ENCODE measurements at regions not wholly inside any gene's neighbourhood (a gene's known extent, or its start where the extent isn't known, plus 50 kb on each side); places are given as distances from the start of the nearest gene placed in this dataset.
"Not testable (repeated sequence)": the region's sequence is repeated elsewhere in the genome, so short reads cannot be mapped to it uniquely, and the experiment has no call there.

- no peak overlapping the region for H3K4me3 ChIP-seq (ENCODE audit: low read length)
- H3K9me3 ChIP-seq (ENCODE audit: control insufficient read depth, low read depth, low read length): peaks cover 77% of the 10 kb centered on the region
- no peaks in the 10 kb centered on the region for H3K4me1 ChIP-seq (ENCODE audit: control insufficient read depth, low read depth, low read length)
- H3K36me3 ChIP-seq (ENCODE audit: control insufficient read depth, low read depth, low read length): no peaks in the 10 kb centered on the region
- no peak overlapping the region for H3K27ac ChIP-seq (ENCODE audit: low read length)
- no peaks in the 10 kb centered on the region for H3K27me3 ChIP-seq (ENCODE audit: control insufficient read depth, insufficient read depth, low read length)
- H3K9ac ChIP-seq (ENCODE audit: low read length): no peak overlapping the region
Measured at GRCh38 chr14:106789318-106789717, 1262.9 kb downstream of the TMEM121 start.

DNA sequence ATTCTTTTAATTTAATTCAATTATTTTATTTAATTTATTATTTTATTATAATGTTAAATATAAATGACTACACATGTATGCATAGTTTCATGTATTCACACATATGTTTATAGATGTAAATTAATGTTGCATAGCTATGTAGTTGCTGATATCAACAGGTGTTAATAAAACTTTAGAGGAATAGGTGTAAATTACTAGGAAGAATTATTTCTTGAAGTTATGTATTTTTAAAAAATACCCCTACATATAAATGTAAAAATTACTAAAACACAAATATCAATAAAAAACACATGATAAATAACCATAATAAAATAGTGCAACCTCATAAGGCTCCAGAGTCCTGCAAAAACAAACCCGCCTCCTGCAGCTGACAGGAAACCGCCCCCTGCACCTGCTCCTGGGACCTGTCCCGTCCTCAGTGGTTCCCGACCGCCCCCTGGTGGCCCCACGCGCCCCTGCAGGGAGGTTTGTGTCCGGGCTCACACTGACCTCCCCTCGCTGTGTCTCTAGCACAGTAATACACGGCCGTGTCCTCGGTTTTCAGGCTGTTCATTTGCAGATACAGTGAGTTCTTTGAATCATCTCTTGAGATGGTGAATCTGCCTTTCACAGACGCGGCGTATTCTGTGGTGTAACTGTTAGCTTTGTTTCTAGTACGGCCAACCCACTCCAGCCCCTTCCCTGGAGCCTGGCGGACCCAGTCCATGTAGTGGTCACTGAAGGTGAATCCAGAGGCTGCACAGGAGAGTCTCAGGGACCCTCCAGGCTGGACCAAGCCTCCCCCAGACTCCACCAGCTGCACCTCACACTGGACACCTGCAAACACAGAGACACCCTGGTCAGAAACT, 1264.0 kb downstream of the TMEM121 start:
- peaks cover 67% of the 10 kb centered on the region for H3K9me3 ChIP-seq (ENCODE audit: control insufficient read depth, low read depth, low read length)
- no peak overlapping the region for H3K4me3 ChIP-seq (ENCODE audit: low read length)
- no peak overlapping the region for H3K27ac ChIP-seq (ENCODE audit: low read length)
- no peaks in the 10 kb centered on the region for H3K4me1 ChIP-seq (ENCODE audit: control insufficient read depth, low read depth, low read length)
- H3K27me3 ChIP-seq (ENCODE audit: control insufficient read depth, insufficient read depth, low read length): no peaks in the 10 kb centered on the region
- no peak overlapping the region for H3K9ac ChIP-seq (ENCODE audit: low read length)
- no peaks in the 10 kb centered on the region for H3K36me3 ChIP-seq (ENCODE audit: control insufficient read depth, low read depth, low read length)

DNA sequence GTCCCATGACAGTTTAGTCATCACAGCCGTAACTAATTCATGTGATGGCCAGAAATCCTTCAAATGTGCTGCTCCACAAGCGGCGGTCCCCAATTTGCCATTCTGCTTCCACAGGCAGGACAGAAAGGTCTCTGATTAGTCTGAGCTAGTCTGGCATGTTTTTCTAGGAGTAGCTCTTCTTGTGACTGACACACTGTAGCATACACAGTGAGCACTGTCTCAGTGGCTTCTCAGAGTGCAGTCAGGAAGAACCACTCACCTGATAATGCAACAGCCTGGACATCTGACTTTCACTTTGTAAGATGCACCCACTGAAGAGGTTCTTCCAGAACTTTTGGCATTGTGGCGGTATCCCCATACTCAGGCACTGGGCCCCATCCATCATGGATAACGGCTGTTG, 1266.2 kb downstream of the TMEM121 start:
- Histone ChIP-seq H3K4me3 (ENCODE audit: low read length) (no peak overlapping the region), H3K27ac (ENCODE audit: low read length) (no peak overlapping the region), H3K9me3 (ENCODE audit: control insufficient read depth, low read depth, low read length) (peaks cover 51% of the 10 kb centered on the region), H3K36me3 (ENCODE audit: control insufficient read depth, low read depth, low read length) (no peaks in the 10 kb centered on the region), H3K4me1 (ENCODE audit: control insufficient read depth, low read depth, low read length) (no peaks in the 10 kb centered on the region), H3K9ac (ENCODE audit: low read length) (no peak overlapping the region), H3K27me3 (ENCODE audit: control insufficient read depth, insufficient read depth, low read length) (no peaks in the 10 kb centered on the region)

DNA sequence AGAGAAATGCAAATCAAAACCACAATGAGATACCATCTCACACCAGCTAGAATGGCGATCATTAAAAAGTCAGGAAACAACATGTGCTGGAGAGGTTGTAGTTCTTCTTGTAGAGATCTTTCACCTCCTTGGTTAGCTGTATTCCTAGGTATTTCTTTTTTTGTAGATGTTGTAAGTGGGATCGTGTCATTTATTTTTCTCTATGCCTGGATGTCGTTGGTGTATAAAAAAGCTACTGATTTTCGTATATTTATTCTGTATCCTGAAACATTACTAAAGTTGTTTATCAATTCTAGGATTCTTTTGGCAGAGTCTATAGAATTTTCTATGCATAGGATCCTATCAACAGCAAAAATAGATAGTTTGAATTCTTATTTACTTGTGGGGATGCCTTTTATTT, 1271.8 kb downstream of the TMEM121 start:
- peaks cover 52% of the 10 kb centered on the region for H3K9me3 ChIP-seq (ENCODE audit: control insufficient read depth, low read depth, low read length)
- H3K9ac ChIP-seq (ENCODE audit: low read length); H3K36me3 ChIP-seq (ENCODE audit: control insufficient read depth, low read depth, low read length); H3K27ac ChIP-seq (ENCODE audit: low read length); H3K4me1 ChIP-seq (ENCODE audit: control insufficient read depth, low read depth, low read length); H3K4me3 ChIP-seq (ENCODE audit: low read length); H3K27me3 ChIP-seq (ENCODE audit: control insufficient read depth, insufficient read depth, low read length): not testable (repeated sequence)

DNA sequence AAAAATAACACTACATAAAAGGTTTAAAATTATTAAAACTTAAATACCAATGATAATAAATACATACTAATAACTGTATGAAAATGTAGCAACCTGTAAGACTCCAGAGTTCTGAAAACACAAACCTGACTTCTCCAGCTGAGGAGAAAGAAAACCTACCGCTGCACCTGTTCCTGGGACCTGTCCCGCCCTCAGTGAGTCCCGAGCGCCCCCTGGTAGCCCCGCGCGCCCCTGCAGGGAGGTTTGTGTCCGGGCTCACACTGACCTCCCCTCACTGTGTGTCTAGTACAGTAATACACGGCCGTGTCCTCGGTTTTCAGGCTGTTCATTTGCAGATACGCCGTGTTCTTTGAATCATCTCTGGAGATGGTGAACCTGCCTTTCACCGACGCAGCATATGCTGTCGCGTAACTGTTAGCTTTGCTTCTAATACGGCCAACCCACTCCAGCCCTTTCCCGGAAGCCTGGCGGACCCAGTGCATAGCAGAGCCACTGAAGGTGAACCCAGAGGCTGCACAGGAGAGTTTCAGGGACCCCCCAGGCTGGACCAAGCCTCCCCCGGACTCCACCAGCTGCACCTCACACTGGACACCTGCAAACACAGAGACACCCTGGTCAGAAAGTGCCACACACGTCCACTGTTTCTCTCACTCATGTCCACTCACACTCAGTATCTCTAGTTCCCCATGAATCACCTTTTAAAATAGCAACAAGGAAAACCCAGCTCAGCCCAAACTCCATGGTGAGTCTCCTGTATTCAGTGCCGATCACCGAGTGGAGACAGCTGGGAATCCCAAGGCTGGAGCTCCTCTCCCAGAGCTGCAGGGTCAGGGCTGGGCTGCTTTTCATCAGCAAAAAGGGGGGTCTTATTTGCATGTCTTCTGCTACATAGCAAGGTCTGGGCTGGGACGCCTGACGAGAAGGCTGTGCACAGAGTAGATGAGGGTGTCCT, 1276.3 kb downstream of the TMEM121 start:
- no peaks in the 10 kb centered on the region for H3K4me1 ChIP-seq (ENCODE audit: control insufficient read depth, low read depth, low read length)
- H3K9me3 ChIP-seq (ENCODE audit: control insufficient read depth, low read depth, low read length): peaks cover 75% of the 10 kb centered on the region
- no peaks in the 10 kb centered on the region for H3K27me3 ChIP-seq (ENCODE audit: control insufficient read depth, insufficient read depth, low read length)
- H3K4me3 ChIP-seq (ENCODE audit: low read length): no peak overlapping the region
- no peak overlapping the region for H3K9ac ChIP-seq (ENCODE audit: low read length)
- H3K27ac ChIP-seq (ENCODE audit: low read length): no peak overlapping the region
- H3K36me3 ChIP-seq (ENCODE audit: control insufficient read depth, low read depth, low read length): no peaks in the 10 kb centered on the region

DNA sequence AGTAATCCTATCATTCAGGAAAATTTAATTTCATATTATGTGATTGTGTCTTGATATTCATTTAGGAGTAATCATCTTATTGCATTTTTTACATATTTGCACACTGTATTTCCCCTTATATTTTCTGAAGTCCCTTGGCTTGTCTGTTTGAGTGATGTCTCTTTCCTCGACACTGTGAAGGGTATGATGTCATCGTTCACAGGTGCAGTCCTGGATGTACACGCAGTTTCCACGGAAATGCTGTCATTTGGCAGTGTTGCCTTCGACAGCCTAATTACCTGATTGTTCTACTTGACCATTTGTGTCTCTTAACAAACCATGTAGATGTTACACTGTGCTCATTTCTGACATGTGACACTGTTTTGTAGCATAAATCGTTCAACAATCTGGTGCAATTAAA, 1277.0 kb downstream of the TMEM121 start:
- H3K9ac ChIP-seq (ENCODE audit: low read length): no peak overlapping the region
- H3K36me3 ChIP-seq (ENCODE audit: control insufficient read depth, low read depth, low read length): no peaks in the 10 kb centered on the region
- no peaks in the 10 kb centered on the region for H3K27me3 ChIP-seq (ENCODE audit: control insufficient read depth, insufficient read depth, low read length)
- H3K27ac ChIP-seq (ENCODE audit: low read length): no peak overlapping the region
- H3K4me1 ChIP-seq (ENCODE audit: control insufficient read depth, low read depth, low read length): no peaks in the 10 kb centered on the region
- peaks cover 79% of the 10 kb centered on the region for H3K9me3 ChIP-seq (ENCODE audit: control insufficient read depth, low read depth, low read length)
- H3K4me3 ChIP-seq (ENCODE audit: low read length): no peak overlapping the region

- Histone ChIP-seq H3K27me3 (ENCODE audit: control insufficient read depth, insufficient read depth, low read length) (no peaks in the 10 kb centered on the region), H3K9ac (ENCODE audit: low read length) (no peak overlapping the region), H3K36me3 (ENCODE audit: control insufficient read depth, low read depth, low read length) (no peaks in the 10 kb centered on the region), H3K27ac (ENCODE audit: low read length) (no peak overlapping the region), H3K4me1 (ENCODE audit: control insufficient read depth, low read depth, low read length) (no peaks in the 10 kb centered on the region), H3K4me3 (ENCODE audit: low read length) (no peak overlapping the region), H3K9me3 (ENCODE audit: control insufficient read depth, low read depth, low read length) (peaks cover 76% of the 10 kb centered on the region)
Measured at GRCh38 chr14:106807493-106807892, 1281.1 kb downstream of the TMEM121 start.

DNA sequence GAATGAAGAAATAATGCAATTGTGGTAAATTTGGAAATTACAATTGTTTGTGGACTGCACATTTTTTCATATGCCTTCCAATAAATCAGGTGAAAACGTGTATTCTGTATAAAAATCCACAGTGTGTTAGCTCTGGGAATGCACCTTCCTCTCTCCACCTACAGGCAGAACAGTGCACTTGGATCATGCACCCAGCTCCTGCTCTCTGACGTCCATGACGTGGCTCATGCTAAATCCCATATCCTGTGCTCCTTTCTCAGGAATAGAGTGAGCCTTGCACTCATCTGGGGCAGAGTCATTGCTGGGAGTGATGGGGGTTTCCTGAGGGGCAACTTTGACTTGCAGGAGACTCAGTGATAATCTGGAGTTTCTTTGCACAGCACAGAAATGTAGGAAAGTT, 1282.1 kb downstream of the TMEM121 start:
- Histone ChIP-seq H3K9me3 (ENCODE audit: control insufficient read depth, low read depth, low read length) (peaks cover 70% of the 10 kb centered on the region), H3K4me1 (ENCODE audit: control insufficient read depth, low read depth, low read length) (no peaks in the 10 kb centered on the region), H3K36me3 (ENCODE audit: control insufficient read depth, low read depth, low read length) (no peaks in the 10 kb centered on the region), H3K27ac (ENCODE audit: low read length) (no peak overlapping the region), H3K27me3 (ENCODE audit: control insufficient read depth, insufficient read depth, low read length) (no peaks in the 10 kb centered on the region), H3K4me3 (ENCODE audit: low read length) (no peak overlapping the region), H3K9ac (ENCODE audit: low read length) (no peak overlapping the region)

DNA sequence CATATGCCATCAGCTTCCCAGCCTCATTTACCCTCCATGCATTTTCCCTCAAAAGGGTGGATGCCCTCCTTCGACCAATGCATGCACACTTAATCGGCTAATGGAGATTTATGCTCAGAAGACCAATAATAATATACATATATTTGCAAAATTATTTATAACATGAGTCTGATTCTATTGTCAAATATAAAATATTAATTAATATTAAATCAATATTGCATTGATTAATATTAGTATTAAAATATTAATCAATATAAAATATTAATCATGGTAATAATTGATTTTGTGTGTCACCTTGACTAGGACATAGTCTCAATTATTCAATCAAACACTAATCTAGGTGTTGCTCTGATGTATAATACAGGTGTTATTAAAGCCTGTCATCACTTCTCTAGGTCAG, 1282.5 kb downstream of the TMEM121 start:
- no peak overlapping the region for H3K4me3 ChIP-seq (ENCODE audit: low read length)
- no peaks in the 10 kb centered on the region for H3K36me3 ChIP-seq (ENCODE audit: control insufficient read depth, low read depth, low read length)
- no peak overlapping the region for H3K27ac ChIP-seq (ENCODE audit: low read length)
- H3K4me1 ChIP-seq (ENCODE audit: control insufficient read depth, low read depth, low read length): no peaks in the 10 kb centered on the region
- no peaks in the 10 kb centered on the region for H3K27me3 ChIP-seq (ENCODE audit: control insufficient read depth, insufficient read depth, low read length)
- H3K9ac ChIP-seq (ENCODE audit: low read length): no peak overlapping the region
- peaks cover 68% of the 10 kb centered on the region for H3K9me3 ChIP-seq (ENCODE audit: control insufficient read depth, low read depth, low read length)

- no peaks in the 10 kb centered on the region for H3K27me3 ChIP-seq (ENCODE audit: control insufficient read depth, insufficient read depth, low read length)
- H3K9me3 ChIP-seq (ENCODE audit: control insufficient read depth, low read depth, low read length): peaks cover 63% of the 10 kb centered on the region
- H3K4me1 ChIP-seq (ENCODE audit: control insufficient read depth, low read depth, low read length): no peaks in the 10 kb centered on the region
- no peaks in the 10 kb centered on the region for H3K36me3 ChIP-seq (ENCODE audit: control insufficient read depth, low read depth, low read length)
- H3K9ac ChIP-seq (ENCODE audit: low read length): no peak overlapping the region
- no peak overlapping the region for H3K4me3 ChIP-seq (ENCODE audit: low read length)
- no peak overlapping the region for H3K27ac ChIP-seq (ENCODE audit: low read length)
Measured at GRCh38 chr14:106809615-106810014, 1283.2 kb downstream of the TMEM121 start.

- not testable (repeated sequence) for H3K36me3 ChIP-seq (ENCODE audit: control insufficient read depth, low read depth, low read length); H3K27ac ChIP-seq (ENCODE audit: low read length); H3K4me1 ChIP-seq (ENCODE audit: control insufficient read depth, low read depth, low read length); H3K9ac ChIP-seq (ENCODE audit: low read length); H3K4me3 ChIP-seq (ENCODE audit: low read length); H3K27me3 ChIP-seq (ENCODE audit: control insufficient read depth, insufficient read depth, low read length)
- peaks cover 63% of the 10 kb centered on the region for H3K9me3 ChIP-seq (ENCODE audit: control insufficient read depth, low read depth, low read length)
Measured at GRCh38 chr14:106810168-106810567, 1283.8 kb downstream of the TMEM121 start.
